ENCODE measurements at regions not wholly inside any gene's neighbourhood (a gene's known extent, or its start where the extent isn't known, plus 50 kb on each side); places are given as distances from the start of the nearest gene placed in this dataset.

- TF ChIP-seq CTCF (conservative IDR thresholded peaks at IDR 0.05; ENCODE audit: low read depth in 2 of 2), result no peak
- TF ChIP-seq EZH2 (IDR thresholded peaks at IDR 0.05; ENCODE audit: low read depth, unreplicated experiment), result no peak
- TF ChIP-seq REST (IDR thresholded peaks at IDR 0.05; ENCODE audit: unreplicated experiment), result no peak
- TF ChIP-seq EZH2phosphoT487 (IDR thresholded peaks at IDR 0.05; ENCODE audit: unreplicated experiment), result no peak
- no peak for TF ChIP-seq CREB1 (CRISPR knock-in tag; IDR thresholded peaks at IDR 0.05; ENCODE audit: low read depth)
- no peak for TF ChIP-seq ETS1 (IDR thresholded peaks at IDR 0.05)
- TF ChIP-seq POLR2AphosphoS5 (IDR thresholded peaks at IDR 0.05; ENCODE audit: low read depth), result no peak
- TF ChIP-seq JUNB (IDR thresholded peaks at IDR 0.05; ENCODE audit: unreplicated experiment), result no peak
- TF ChIP-seq ZNF462 (CRISPR knock-in tag; IDR thresholded peaks at IDR 0.05), result no peak
Observed at GRCh38 chr12:127275416-127275815, 991.6 kb upstream of the TMEM132C start.
